Astrocyte of the hippocampus (primary cell): ENCODE measurements at regions not wholly inside any gene's neighbourhood (a gene's known extent, or its start where the extent isn't known, plus 50 kb on each side); places are given as distances from the start of the nearest gene placed in this dataset.
"Not testable (repeated sequence)": the region's sequence is repeated elsewhere in the genome, so short reads cannot be mapped to it uniquely, and the experiment has no call there.

ENCODE experiments used
- DNase-seq: peaks from one replicate; pipeline ENCODE4 v3.0.0; 2011; ENCODE audit warnings: low read depth, low spot score

GRCh38 chr15:99823346-99823745 lies 90.1 kb upstream of the LYSMD4 start:
- DNase-seq, result no peak

- no peak for DNase-seq
Measured at GRCh38 chr15:99819981-99820718, 86.9 kb upstream of the LYSMD4 start.

GRCh38 chr15:99818872-99819271 lies 85.6 kb upstream of the LYSMD4 start:
- DNase-seq, result no peak

- not testable (repeated sequence) for DNase-seq
Measured at GRCh38 chr15:99816862-99817261, 83.6 kb upstream of the LYSMD4 start.

- DNase-seq, result not testable (repeated sequence)
Measured at GRCh38 chr15:99810663-99811062, 77.4 kb upstream of the LYSMD4 start.

GRCh38 chr15:99799854-99800250 lies 66.6 kb upstream of the LYSMD4 start:
- DNase-seq, result not testable (repeated sequence)

- DNase-seq, result peak; percentile 47
Measured at GRCh38 chr15:99799182-99799853, 66.1 kb upstream of the LYSMD4 start.

GRCh38 chr15:99796940-99797870 lies 64.0 kb upstream of the LYSMD4 start:
- DNase-seq, result not testable (repeated sequence)

- DNase-seq, result not testable (repeated sequence)
Measured at GRCh38 chr15:99791881-99792807, 58.9 kb upstream of the LYSMD4 start.

GRCh38 chr15:99790751-99791150 lies 57.5 kb upstream of the LYSMD4 start:
- not testable (repeated sequence) for DNase-seq

GRCh38 chr15:99788156-99788555 lies 54.9 kb upstream of the LYSMD4 start:
- DNase-seq, result no peak

GRCh38 chr15:99784800-99785199 lies 51.6 kb upstream of the LYSMD4 start:
- not testable (repeated sequence) for DNase-seq

GRCh38 chr15:99783918-99784619 lies 50.8 kb upstream of the LYSMD4 start:
- not testable (repeated sequence) for DNase-seq
